GM23338 (cell line): ENCODE measurements at regions not wholly inside any gene's neighbourhood (a gene's known extent, or its start where the extent isn't known, plus 50 kb on each side); places are given as distances from the start of the nearest gene placed in this dataset.

ENCODE experiments used
- ATAC-seq: fragments of 200-7000 bp; cut with Tn5 transposase; 3 replicates; pipeline ENCODE4 v1.9.1; 2020
- DNase-seq: peaks from one replicate; pipeline ENCODE4 v3.0.0-alpha.2; 2015; ENCODE audit warnings: low spot score
- H2AFZ ChIP-seq: fragments of 200-600 bp; sonication (generic); 2 replicates; pipeline ENCODE4 v1.8.0; 2016; ENCODE audit warnings: antibody characterized with exemption, mild to moderate bottlenecking, moderate library complexity
- H3F3A ChIP-seq: fragments of 200-600 bp; sonication (generic); replicated peaks from 2 replicates; pipeline ENCODE4 v1.8.0; 2017; ENCODE audit warnings: antibody characterized with exemption, mixed run types, low read depth
- H3K27ac ChIP-seq: fragments of 200-600 bp; sonication (generic); 2 replicates; pipeline ENCODE4 v1.6.1; 2016; ENCODE audit warnings: low read depth
- H3K27me3 ChIP-seq: fragments of 200-600 bp; sonication (generic); 2 replicates; pipeline ENCODE4 v1.8.0; 2016; ENCODE audit warnings: mild to moderate bottlenecking, mixed run types, moderate library complexity; ENCODE audit not compliant: insufficient read depth
- H3K36me3 ChIP-seq: fragments of 200-600 bp; sonication (generic); 2 replicates; pipeline ENCODE4 v1.8.0; 2016; ENCODE audit warnings: mild to moderate bottlenecking; ENCODE audit not compliant: insufficient read depth
- H3K4me1 ChIP-seq: fragments of 200-600 bp; sonication (generic); 2 replicates; pipeline ENCODE4 v1.8.0; 2016; ENCODE audit warnings: mild to moderate bottlenecking, moderate library complexity; ENCODE audit not compliant: insufficient read depth
- H3K4me2 ChIP-seq: fragments of 200-600 bp; sonication (generic); 2 replicates; pipeline ENCODE4 v1.7.1; 2017; ENCODE audit warnings: mixed run types
- H3K4me3 ChIP-seq: fragments of 200-600 bp; sonication (generic); 2 replicates; pipeline ENCODE4 v1.6.1; 2016; ENCODE audit warnings: mixed run types
- H3K79me2 ChIP-seq: fragments of 200-600 bp; sonication (generic); replicated peaks from 2 replicates; pipeline ENCODE4 v1.8.0; 2017; ENCODE audit warnings: mild to moderate bottlenecking; ENCODE audit not compliant: insufficient read depth
- H3K9me2 ChIP-seq: fragments of 200-600 bp; sonication (generic); 2 replicates; pipeline ENCODE4 v1.8.0; 2017; ENCODE audit not compliant: insufficient read depth
- H4K20me1 ChIP-seq: fragments of 200-600 bp; sonication (generic); replicated peaks from 2 replicates; pipeline ENCODE4 v1.8.0; 2017; ENCODE audit warnings: mild to moderate bottlenecking; ENCODE audit not compliant: insufficient read depth
- H3K27ac Mint-ChIP-seq: 2 replicates; pipeline ENCODE4 v1.8.0; 2020; ENCODE audit warnings: inconsistent platforms, mild to moderate bottlenecking, moderate library complexity, mixed read lengths
- H3K27me3 Mint-ChIP-seq: 3 replicates; pipeline ENCODE4 v1.8.0; 2022; ENCODE audit warnings: low read depth, mild to moderate bottlenecking, moderate library complexity, mixed read lengths, inconsistent platforms; ENCODE audit not compliant: insufficient read depth, poor library complexity
- H3K36me3 Mint-ChIP-seq: 3 replicates; pipeline ENCODE4 v1.8.0; 2021; ENCODE audit warnings: low read depth, mild to moderate bottlenecking, inconsistent platforms, moderate library complexity, mixed read lengths
- H3K4me1 Mint-ChIP-seq: 3 replicates; pipeline ENCODE4 v1.8.0; 2020; ENCODE audit warnings: mild to moderate bottlenecking, inconsistent platforms, mixed read lengths
- H3K4me3 Mint-ChIP-seq: 3 replicates; pipeline ENCODE4 v1.8.0; 2021; ENCODE audit warnings: moderate library complexity, mild to moderate bottlenecking, inconsistent platforms, mixed read lengths
- H3K9me3 Mint-ChIP-seq: 3 replicates; pipeline ENCODE4 v1.8.0; 2020; ENCODE audit warnings: moderate library complexity, mild to moderate bottlenecking, inconsistent platforms, mixed read lengths
- CTCF ChIP-seq, 2 experiments: fragments of 200-600 bp in 1 of 2; sonication (generic) in 1 of 2; conservative IDR thresholded peaks; 2 replicates each; pipeline versions ENCODE4 v1.5.1 to v1.6.1; 2016 to 2017; ENCODE audit warnings: antibody characterized with exemption in 2 of 2, low read depth in 2 of 2, mild to moderate bottlenecking in 2 of 2, moderate library complexity in 1 of 2
- ETS1 ChIP-seq: IDR thresholded peaks from 2 replicates; pipeline ENCODE4 v1.6.1; 2016; ENCODE audit warnings: antibody characterized with exemption
- EZH2 ChIP-seq: fragments of 200-600 bp; sonication (generic); IDR thresholded peaks from one replicate; pipeline ENCODE4 v1.8.0; 2017; ENCODE audit warnings: antibody characterized with exemption, mild to moderate bottlenecking, low read depth; ENCODE audit not compliant: unreplicated experiment
- EZH2phosphoT487 ChIP-seq: fragments of 200-600 bp; sonication (generic); IDR thresholded peaks from one replicate; pipeline ENCODE4 v1.8.1; 2018; ENCODE audit warnings: antibody characterized with exemption; ENCODE audit not compliant: unreplicated experiment
- JUNB ChIP-seq: IDR thresholded peaks from one replicate; pipeline ENCODE4 v1.6.1; 2016; ENCODE audit warnings: antibody characterized with exemption; ENCODE audit not compliant: unreplicated experiment
- NANOG ChIP-seq: IDR thresholded peaks from 2 replicates; pipeline ENCODE4 v1.6.1; 2016; ENCODE audit warnings: antibody characterized with exemption, borderline replicate concordance
- POLR2AphosphoS5 ChIP-seq: IDR thresholded peaks from 2 replicates; pipeline ENCODE4 v1.6.1; 2016; ENCODE audit warnings: antibody characterized with exemption, low read depth
- REST ChIP-seq: IDR thresholded peaks from one replicate; pipeline ENCODE4 v1.6.1; 2018; ENCODE audit warnings: antibody characterized with exemption; ENCODE audit not compliant: unreplicated experiment
- STAT1 ChIP-seq: IDR thresholded peaks from one replicate; pipeline ENCODE4 v1.6.1; 2016; ENCODE audit warnings: antibody characterized with exemption; ENCODE audit not compliant: unreplicated experiment
- ZNF114 ChIP-seq: fragments of 250-450 bp; sonication (Bioruptor Pico); IDR thresholded peaks from 2 replicates; pipeline ENCODE4 v1.5.0; 2020; ENCODE audit warnings: mild to moderate bottlenecking, moderate library complexity
- ZNF331 ChIP-seq: fragments of 250-450 bp; sonication (Bioruptor Pico); IDR thresholded peaks from 2 replicates; pipeline ENCODE4 v1.5.0; 2020; ENCODE audit warnings: low read depth, mild to moderate bottlenecking, moderate library complexity
- ZNF462 ChIP-seq: fragments of 250-450 bp; sonication (Bioruptor Pico); IDR thresholded peaks from 2 replicates; pipeline ENCODE4 v1.5.0; 2020; ENCODE audit warnings: mild to moderate bottlenecking, moderate library complexity

GRCh38 chr9:120099065-120099464 lies 480.9 kb downstream of the CDK5RAP2 start (continued):
- TF ChIP-seq ETS1 (no peak), STAT1 (no peak)

- Histone ChIP-seq H4K20me1 (no peaks in the 10 kb centered on the region), H3K4me2 (no peak overlapping the region), H3K4me1 (peaks cover 7% of the 10 kb centered on the region; the same call in 1 of the 2 replicates), H3F3A (no peaks in the 10 kb centered on the region), H2AFZ (no peak overlapping the region), H3K79me2 (no peaks in the 10 kb centered on the region), H3K4me3 (no peak overlapping the region), H3K9me2 (peaks cover 4% of the 10 kb centered on the region; the same call in 1 of the 2 replicates), H3K27ac (no peak overlapping the region), H3K27me3 (no peaks in the 10 kb centered on the region), H3K36me3 (no peaks in the 10 kb centered on the region)
- ATAC-seq, result peak; percentile 72
- Mint-ChIP-seq H3K4me1 (peaks cover 26% of the 10 kb centered on the region), H3K4me3 (no peak overlapping the region), H3K9me3 (no peaks in the 10 kb centered on the region), H3K27me3 (no peaks in the 10 kb centered on the region), H3K27ac (no peak overlapping the region), H3K36me3 (no peaks in the 10 kb centered on the region; the same call in 1 of the 3 replicates)
- DNase-seq, result no peak
- no peak for TF ChIP-seq EZH2
- TF ChIP-seq JUNB, result no peak
- no peak for TF ChIP-seq EZH2phosphoT487
- no peak for TF ChIP-seq ZNF331 (CRISPR knock-in tag)
- TF ChIP-seq POLR2AphosphoS5, result no peak
- TF ChIP-seq ZNF462 (CRISPR knock-in tag), result no peak
- TF ChIP-seq ZNF114 (CRISPR knock-in tag), result no peak
- no peak for TF ChIP-seq CTCF (conservative IDR thresholded peaks at IDR 0.05; ENCODE audit: low read depth in 2 of 2)
- no peak for TF ChIP-seq REST
- TF ChIP-seq ETS1, result no peak
- no peak for TF ChIP-seq NANOG
These were observed 481.4 kb downstream of the CDK5RAP2 start for GRCh38 chr9:120098584-120098983.
